Nephron (organoid): ENCODE measurements at regions not wholly inside any gene's neighbourhood (a gene's known extent, or its start where the extent isn't known, plus 50 kb on each side); places are given as distances from the start of the nearest gene placed in this dataset.
A peak's percentile ranks its signal among the peaks of the same experiment; 100 is the strongest.

Experiments
- H3K27ac Mint-ChIP-seq, 3 experiments: 2 replicates each; pipeline ENCODE4 v1.8.0; 2020; ENCODE audit warnings: mixed read lengths in 3 of 3, mild to moderate bottlenecking in 2 of 3, moderate library complexity in 1 of 3
- H3K27me3 Mint-ChIP-seq: 2 replicates; pipeline ENCODE4 v1.8.0; 2021; ENCODE audit warnings: low read depth, mild to moderate bottlenecking, moderate library complexity, mixed read lengths
- H3K36me3 Mint-ChIP-seq: 2 replicates; pipeline ENCODE4 v1.8.0; 2020; ENCODE audit warnings: low read depth, mixed read lengths
- H3K4me1 Mint-ChIP-seq: 2 replicates; pipeline ENCODE4 v1.8.0; 2020; ENCODE audit warnings: mixed read lengths
- H3K4me3 Mint-ChIP-seq, 3 experiments: 2 replicates each; pipeline ENCODE4 v1.8.0; 2020; ENCODE audit warnings: mild to moderate bottlenecking in 3 of 3, mixed read lengths in 3 of 3, moderate library complexity in 2 of 3
- H3K9me3 Mint-ChIP-seq: 2 replicates; pipeline ENCODE4 v1.8.0; 2020; ENCODE audit warnings: mixed read lengths
- CTCF ChIP-seq, 3 experiments: fragments of 200-600 bp; sonication (generic); IDR thresholded peaks; one replicate each; pipeline ENCODE4 v1.5.0; 2021; ENCODE audit warnings: antibody characterized with exemption in 3 of 3; ENCODE audit not compliant: unreplicated experiment in 3 of 3

- Mint-ChIP-seq H3K4me1 (peaks cover 30% of the 10 kb centered on the region), H3K9me3 (no peaks in the 10 kb centered on the region), H3K36me3 (no peaks in the 10 kb centered on the region), H3K4me3 (no peak overlapping the region), H3K27ac (peak overlapping the region in 2 of 3 experiments; percentile 25 to 31), H3K27me3 (no peaks in the 10 kb centered on the region)
- no peak for TF ChIP-seq CTCF (IDR thresholded peaks at IDR 0.05; ENCODE audit: unreplicated experiment in 3 of 3)
Measured at GRCh38 chr3:99325402-99325801, 313.0 kb upstream of the COL8A1 start.

GRCh38 chr3:99324636-99325203 lies 313.7 kb upstream of the COL8A1 start:
- Mint-ChIP-seq H3K27ac (peak overlapping the region in 2 of 3 experiments; percentile 25 to 31), H3K4me3 (no peak overlapping the region), H3K27me3 (no peaks in the 10 kb centered on the region), H3K36me3 (no peaks in the 10 kb centered on the region), H3K9me3 (no peaks in the 10 kb centered on the region), H3K4me1 (peaks cover 36% of the 10 kb centered on the region)
- TF ChIP-seq CTCF (IDR thresholded peaks at IDR 0.05; ENCODE audit: unreplicated experiment in 3 of 3), result no peak

- no peaks in the 10 kb centered on the region for H3K9me3 Mint-ChIP-seq
- no peak for TF ChIP-seq CTCF (IDR thresholded peaks at IDR 0.05; ENCODE audit: unreplicated experiment in 3 of 3)
- H3K27ac Mint-ChIP-seq, result no peak overlapping the region
- H3K36me3 Mint-ChIP-seq, result no peaks in the 10 kb centered on the region
- H3K4me3 Mint-ChIP-seq, result no peak overlapping the region
- H3K4me1 Mint-ChIP-seq, result peaks cover 39% of the 10 kb centered on the region
- H3K27me3 Mint-ChIP-seq, result no peaks in the 10 kb centered on the region
Measured at GRCh38 chr3:99323940-99324339, 314.5 kb upstream of the COL8A1 start.

GRCh38 chr3:99322551-99322950 lies 315.8 kb upstream of the COL8A1 start:
- H3K36me3 Mint-ChIP-seq, result no peaks in the 10 kb centered on the region
- no peak overlapping the region for H3K4me3 Mint-ChIP-seq
- peaks cover 39% of the 10 kb centered on the region for H3K4me1 Mint-ChIP-seq
- H3K9me3 Mint-ChIP-seq, result no peaks in the 10 kb centered on the region
- TF ChIP-seq CTCF (IDR thresholded peaks at IDR 0.05; ENCODE audit: unreplicated experiment in 3 of 3), result no peak
- H3K27me3 Mint-ChIP-seq, result no peaks in the 10 kb centered on the region
- H3K27ac Mint-ChIP-seq, result no peak overlapping the region

- H3K4me1 Mint-ChIP-seq, result peaks cover 47% of the 10 kb centered on the region
- no peaks in the 10 kb centered on the region for H3K27me3 Mint-ChIP-seq
- H3K9me3 Mint-ChIP-seq, result no peaks in the 10 kb centered on the region
Measured at GRCh38 chr3:99321261-99321660, 317.1 kb upstream of the COL8A1 start.

More at GRCh38 chr3:99321261-99321660, 317.1 kb upstream of the COL8A1 start:
- no peak for TF ChIP-seq CTCF (IDR thresholded peaks at IDR 0.05; ENCODE audit: unreplicated experiment in 3 of 3)
- Mint-ChIP-seq H3K27ac (peak overlapping the region in 2 of 3 experiments; percentile 6 to 16), H3K36me3 (no peaks in the 10 kb centered on the region), H3K4me3 (no peak overlapping the region)
